NCI-H1930 (cell line): ENCODE measurements at regions not wholly inside any gene's neighbourhood (a gene's known extent, or its start where the extent isn't known, plus 50 kb on each side); places are given as distances from the start of the nearest gene placed in this dataset.
A peak's percentile ranks its signal among the peaks of the same experiment; 100 is the strongest.
"Not testable (repeated sequence)": the region's sequence is repeated elsewhere in the genome, so short reads cannot be mapped to it uniquely, and the experiment has no call there.

ENCODE experiments used
- DNase-seq, 2 experiments: peaks; one replicate each; lab custom pipeline; 2025; lab: John Stamatoyannopoulos, UW

GRCh38 chr11:13169709-13170108 lies 107.9 kb upstream of the BMAL1 start:
- no peak for DNase-seq

- no peak for DNase-seq
Measured at GRCh38 chr11:13174090-13174489, 103.5 kb upstream of the BMAL1 start.

- peak in 1 of 2 experiments; percentile 14 for DNase-seq
Measured at GRCh38 chr11:13183094-13183825, 94.3 kb upstream of the BMAL1 start.

GRCh38 chr11:13183826-13184196 lies 93.8 kb upstream of the BMAL1 start:
- DNase-seq = no peak

GRCh38 chr11:13184295-13184794 lies 93.2 kb upstream of the BMAL1 start:
- no peak for DNase-seq

- no peak for DNase-seq
Measured at GRCh38 chr11:13188179-13188578, 89.4 kb upstream of the BMAL1 start.

GRCh38 chr11:13189561-13190426 lies 87.8 kb upstream of the BMAL1 start:
- no peak for DNase-seq

- no peak for DNase-seq
Measured at GRCh38 chr11:13193613-13194012, 84.0 kb upstream of the BMAL1 start.

GRCh38 chr11:13197374-13197773 lies 80.2 kb upstream of the BMAL1 start:
- DNase-seq = not testable (repeated sequence)

- DNase-seq = no peak
Measured at GRCh38 chr11:13205486-13205885, 72.1 kb upstream of the BMAL1 start.

- no peak for DNase-seq
Measured at GRCh38 chr11:13206086-13206640, 71.4 kb upstream of the BMAL1 start.

GRCh38 chr11:13207270-13207664 lies 70.3 kb upstream of the BMAL1 start:
- DNase-seq = no peak

- no peak for DNase-seq
Measured at GRCh38 chr11:13207665-13208594, 69.7 kb upstream of the BMAL1 start.

GRCh38 chr11:13208921-13209320 lies 68.7 kb upstream of the BMAL1 start:
- no peak for DNase-seq

- DNase-seq = no peak
Measured at GRCh38 chr11:13209379-13209778, 68.2 kb upstream of the BMAL1 start.

- peak in 1 of 2 experiments; percentile 46 for DNase-seq
Measured at GRCh38 chr11:13210424-13210823, 67.2 kb upstream of the BMAL1 start.

GRCh38 chr11:13214276-13214675 lies 63.3 kb upstream of the BMAL1 start:
- no peak for DNase-seq

- DNase-seq = no peak
Measured at GRCh38 chr11:13215149-13215548, 62.4 kb upstream of the BMAL1 start.

- DNase-seq = no peak
Measured at GRCh38 chr11:13216019-13216710, 61.4 kb upstream of the BMAL1 start.

- no peak for DNase-seq
Measured at GRCh38 chr11:13216711-13217075, 60.9 kb upstream of the BMAL1 start.

- not testable (repeated sequence) for DNase-seq
Measured at GRCh38 chr11:13218685-13219084, 58.9 kb upstream of the BMAL1 start.
